Islet of Langerhans (tissue), 1 donor: ENCODE measurements at regions not wholly inside any gene's neighbourhood (a gene's known extent, or its start where the extent isn't known, plus 50 kb on each side); places are given as distances from the start of the nearest gene placed in this dataset.

Source experiments
- FAIRE-seq: peaks from one replicate; lab custom pipeline; 2011; peaks lifted over from hg19 to GRCh38; lab: Jason Lieb, UNC

- no peak for FAIRE-seq
Observed at GRCh38 chr13:107329991-107330390, 762.1 kb upstream of the ARGLU1 start.

- no peak for FAIRE-seq
Observed at GRCh38 chr13:107324416-107325204, 756.7 kb upstream of the ARGLU1 start.

- FAIRE-seq: peak; percentile 86
Observed at GRCh38 chr13:107322228-107322627, 754.3 kb upstream of the ARGLU1 start.

GRCh38 chr13:107305178-107305577 is 737.2 kb upstream of the ARGLU1 start:
- FAIRE-seq: no peak

- FAIRE-seq: no peak
Observed at GRCh38 chr13:107301724-107302374, 733.9 kb upstream of the ARGLU1 start.

GRCh38 chr13:107299717-107300116 is 731.8 kb upstream of the ARGLU1 start:
- no peak for FAIRE-seq

- no peak for FAIRE-seq
Observed at GRCh38 chr13:107296804-107297203, 728.9 kb upstream of the ARGLU1 start.

GRCh38 chr13:107295416-107296140 is 727.6 kb upstream of the ARGLU1 start:
- FAIRE-seq: no peak

GRCh38 chr13:107293924-107294323 is 726.0 kb upstream of the ARGLU1 start:
- FAIRE-seq: no peak

- FAIRE-seq: no peak
Observed at GRCh38 chr13:107291875-107292274, 723.9 kb upstream of the ARGLU1 start.

GRCh38 chr13:107289540-107289939 is 721.6 kb upstream of the ARGLU1 start:
- no peak for FAIRE-seq

- peak; percentile 97 for FAIRE-seq
Observed at GRCh38 chr13:107284173-107284572, 716.2 kb upstream of the ARGLU1 start.

GRCh38 chr13:107277911-107278310 is 710.0 kb upstream of the ARGLU1 start:
- FAIRE-seq: no peak

GRCh38 chr13:107276936-107277335 is 709.0 kb upstream of the ARGLU1 start:
- FAIRE-seq: no peak

GRCh38 chr13:107275945-107276614 is 708.1 kb upstream of the ARGLU1 start:
- no peak for FAIRE-seq

GRCh38 chr13:107275312-107275711 is 707.4 kb upstream of the ARGLU1 start:
- FAIRE-seq: no peak

GRCh38 chr13:107271227-107271626 is 703.3 kb upstream of the ARGLU1 start:
- no peak for FAIRE-seq

GRCh38 chr13:107266657-107267056 is 698.7 kb upstream of the ARGLU1 start:
- FAIRE-seq: no peak

- no peak for FAIRE-seq
Observed at GRCh38 chr13:107258599-107259187, 690.8 kb upstream of the ARGLU1 start.

GRCh38 chr13:107254392-107254791 is 686.5 kb upstream of the ARGLU1 start:
- no peak for FAIRE-seq

- no peak for FAIRE-seq
Observed at GRCh38 chr13:107252428-107252827, 684.5 kb upstream of the ARGLU1 start.

- no peak for FAIRE-seq
Observed at GRCh38 chr13:107252021-107252420, 684.1 kb upstream of the ARGLU1 start.
